ENCODE measurements at regions not wholly inside any gene's neighbourhood (a gene's known extent, or its start where the extent isn't known, plus 50 kb on each side); places are given as distances from the start of the nearest gene placed in this dataset.
A peak's percentile ranks its signal among the peaks of the same experiment; 100 is the strongest.

- TF ChIP-seq, protein P1, sequence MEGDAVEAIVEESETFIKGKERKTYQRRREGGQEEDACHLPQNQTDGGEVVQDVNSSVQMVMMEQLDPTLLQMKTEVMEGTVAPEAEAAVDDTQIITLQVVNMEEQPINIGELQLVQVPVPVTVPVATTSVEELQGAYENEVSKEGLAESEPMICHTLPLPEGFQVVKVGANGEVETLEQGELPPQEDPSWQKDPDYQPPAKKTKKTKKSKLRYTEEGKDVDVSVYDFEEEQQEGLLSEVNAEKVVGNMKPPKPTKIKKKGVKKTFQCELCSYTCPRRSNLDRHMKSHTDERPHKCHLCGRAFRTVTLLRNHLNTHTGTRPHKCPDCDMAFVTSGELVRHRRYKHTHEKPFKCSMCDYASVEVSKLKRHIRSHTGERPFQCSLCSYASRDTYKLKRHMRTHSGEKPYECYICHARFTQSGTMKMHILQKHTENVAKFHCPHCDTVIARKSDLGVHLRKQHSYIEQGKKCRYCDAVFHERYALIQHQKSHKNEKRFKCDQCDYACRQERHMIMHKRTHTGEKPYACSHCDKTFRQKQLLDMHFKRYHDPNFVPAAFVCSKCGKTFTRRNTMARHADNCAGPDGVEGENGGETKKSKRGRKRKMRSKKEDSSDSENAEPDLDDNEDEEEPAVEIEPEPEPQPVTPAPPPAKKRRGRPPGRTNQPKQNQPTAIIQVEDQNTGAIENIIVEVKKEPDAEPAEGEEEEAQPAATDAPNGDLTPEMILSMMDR (IDR thresholded peaks at IDR 0.05; ENCODE audit: poor library complexity, severe bottlenecking), result peak; percentile 8
- TF ChIP-seq TAF1 (IDR thresholded peaks at IDR 0.05; ENCODE audit: low read depth) (no peak), SMC3 (conservative IDR thresholded peaks at IDR 0.05; ENCODE audit: poor library complexity) (peak; percentile 48), EP300 (conservative IDR thresholded peaks at IDR 0.05; ENCODE audit: poor library complexity, severe bottlenecking) (peak; percentile 87)
- TF ChIP-seq, protein P2, sequence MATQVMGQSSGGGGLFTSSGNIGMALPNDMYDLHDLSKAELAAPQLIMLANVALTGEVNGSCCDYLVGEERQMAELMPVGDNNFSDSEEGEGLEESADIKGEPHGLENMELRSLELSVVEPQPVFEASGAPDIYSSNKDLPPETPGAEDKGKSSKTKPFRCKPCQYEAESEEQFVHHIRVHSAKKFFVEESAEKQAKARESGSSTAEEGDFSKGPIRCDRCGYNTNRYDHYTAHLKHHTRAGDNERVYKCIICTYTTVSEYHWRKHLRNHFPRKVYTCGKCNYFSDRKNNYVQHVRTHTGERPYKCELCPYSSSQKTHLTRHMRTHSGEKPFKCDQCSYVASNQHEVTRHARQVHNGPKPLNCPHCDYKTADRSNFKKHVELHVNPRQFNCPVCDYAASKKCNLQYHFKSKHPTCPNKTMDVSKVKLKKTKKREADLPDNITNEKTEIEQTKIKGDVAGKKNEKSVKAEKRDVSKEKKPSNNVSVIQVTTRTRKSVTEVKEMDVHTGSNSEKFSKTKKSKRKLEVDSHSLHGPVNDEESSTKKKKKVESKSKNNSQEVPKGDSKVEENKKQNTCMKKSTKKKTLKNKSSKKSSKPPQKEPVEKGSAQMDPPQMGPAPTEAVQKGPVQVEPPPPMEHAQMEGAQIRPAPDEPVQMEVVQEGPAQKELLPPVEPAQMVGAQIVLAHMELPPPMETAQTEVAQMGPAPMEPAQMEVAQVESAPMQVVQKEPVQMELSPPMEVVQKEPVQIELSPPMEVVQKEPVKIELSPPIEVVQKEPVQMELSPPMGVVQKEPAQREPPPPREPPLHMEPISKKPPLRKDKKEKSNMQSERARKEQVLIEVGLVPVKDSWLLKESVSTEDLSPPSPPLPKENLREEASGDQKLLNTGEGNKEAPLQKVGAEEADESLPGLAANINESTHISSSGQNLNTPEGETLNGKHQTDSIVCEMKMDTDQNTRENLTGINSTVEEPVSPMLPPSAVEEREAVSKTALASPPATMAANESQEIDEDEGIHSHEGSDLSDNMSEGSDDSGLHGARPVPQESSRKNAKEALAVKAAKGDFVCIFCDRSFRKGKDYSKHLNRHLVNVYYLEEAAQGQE (IDR thresholded peaks at IDR 0.05; ENCODE audit: borderline replicate concordance), result peak; percentile 49
These were observed 77.0 kb upstream of the FOXN3 start for GRCh38 chr14:89493877-89494634.

Data from neural cell (in vitro differentiated cells).